PC-3 (cell line): ENCODE measurements at regions not wholly inside any gene's neighbourhood (a gene's known extent, or its start where the extent isn't known, plus 50 kb on each side); places are given as distances from the start of the nearest gene placed in this dataset.

Source experiments
- ATAC-seq: fragments of 200-7000 bp; cut with Tn5 transposase; 2 replicates; pipeline ENCODE4 v1.9.1; 2020; ENCODE audit warnings: mild to moderate bottlenecking, moderate library complexity
- BruUV-seq: library from RNA; stranded (reverse); fragments of 400-500 nt; replicated peaks from 2 replicates; lab custom pipeline; 2021; lab: Mats Ljungman, UMichigan
- CTCF ChIA-PET: fragments of 300-600 bp; sonication (Branson Sonifier 250); formaldehyde crosslinking; loops from one replicate; lab custom pipeline; 2022; ENCODE audit warnings: antibody characterized with exemption; lab: Charles Lee
- POLR2A ChIA-PET: fragments of 300-600 bp; sonication (Branson Sonifier 250); formaldehyde crosslinking; loops from one replicate; lab custom pipeline; 2022; ENCODE audit warnings: antibody characterized with exemption; ENCODE audit not compliant: unreplicated experiment; lab: Charles Lee
- DNase-seq: peaks from one replicate; pipeline ENCODE4 v3.0.0-alpha.2; 2015
- H2AFZ ChIP-seq: fragments of 300-600 bp; sonication (generic); 2 replicates; pipeline ENCODE4 v1.6.0; 2016; ENCODE audit warnings: antibody characterized with exemption, low read length
- H3F3A ChIP-seq: fragments of 300-600 bp; sonication (generic); one replicate; pipeline ENCODE4 v1.6.0; 2017; ENCODE audit warnings: antibody characterized with exemption, low read length, control low read depth, mild to moderate bottlenecking; ENCODE audit not compliant: unreplicated experiment
- H3K27ac ChIP-seq: fragments of 300-600 bp; sonication (generic); 2 replicates; pipeline ENCODE4 v1.5.1; 2016; ENCODE audit warnings: mild to moderate bottlenecking, low read length
- H3K27me3 ChIP-seq: fragments of 300-600 bp; sonication (generic); 2 replicates; pipeline ENCODE4 v1.6.1; 2016; ENCODE audit warnings: low read length, mixed read lengths
- H3K36me3 ChIP-seq: fragments of 300-600 bp; sonication (generic); 2 replicates; pipeline ENCODE4 v1.6.1; 2016; ENCODE audit warnings: low read depth, mixed run types, low read length, mixed read lengths
- H3K4me1 ChIP-seq: fragments of 300-600 bp; sonication (generic); 2 replicates; pipeline ENCODE4 v1.5.1; 2016; ENCODE audit warnings: low read length; ENCODE audit not compliant: insufficient read depth
- H3K4me2 ChIP-seq: fragments of 300-600 bp; sonication (generic); 2 replicates; pipeline ENCODE4 v1.6.0; 2016; ENCODE audit warnings: low read length
- H3K4me3 ChIP-seq: fragments of 300-600 bp; sonication (generic); 2 replicates; pipeline ENCODE4 v1.5.1; 2016; ENCODE audit warnings: mild to moderate bottlenecking, low read length, mixed read lengths
- H3K79me2 ChIP-seq: fragments of 300-600 bp; sonication (generic); 2 replicates; pipeline ENCODE4 v1.6.1; 2017; ENCODE audit warnings: low read length, mixed read lengths
- H3K9ac ChIP-seq: fragments of 300-600 bp; sonication (generic); 2 replicates; pipeline ENCODE4 v1.6.0; 2016; ENCODE audit warnings: mild to moderate bottlenecking, low read length
- H3K9me2 ChIP-seq: fragments of 300-600 bp; sonication (generic); replicated peaks from 2 replicates; pipeline ENCODE4 v1.6.1; 2016; ENCODE audit warnings: mixed run types, low read length, mixed read lengths
- H3K9me3 ChIP-seq: fragments of 300-600 bp; sonication (generic); 2 replicates; pipeline ENCODE4 v1.6.1; 2016; ENCODE audit warnings: low read length, mixed read lengths
- H4K20me1 ChIP-seq: fragments of 300-600 bp; sonication (generic); 2 replicates; pipeline ENCODE4 v1.6.1; 2016; ENCODE audit warnings: low read length, mixed read lengths
- CTCF ChIP-seq: fragments of 300-600 bp; sonication (generic); conservative IDR thresholded peaks from 2 replicates; pipeline ENCODE4 v1.5.1; 2017; ENCODE audit warnings: antibody characterized with exemption, low read depth, mild to moderate bottlenecking, low read length
- EZH2 ChIP-seq: fragments of 300-600 bp; sonication (generic); IDR thresholded peaks from one replicate; pipeline ENCODE4 v1.6.1; 2017; ENCODE audit warnings: antibody characterized with exemption, mild to moderate bottlenecking, low read length; ENCODE audit not compliant: unreplicated experiment
- EZH2phosphoT487 ChIP-seq: fragments of 300-600 bp; sonication (generic); IDR thresholded peaks from 2 replicates; pipeline ENCODE4 v1.6.1; 2018; ENCODE audit warnings: mild to moderate bottlenecking, antibody characterized with exemption, low read length, borderline replicate concordance
- intact Hi-C: fragments of 100-400 bp; cut with micrococcal nuclease; formaldehyde crosslinking; loops from 2 replicates; pipeline ENCODE4 v1.9.0; 2023

GRCh38 chr16:9203956-9204355 is 112.5 kb downstream of the HAPSTR1 start:
- BruUV-seq: no TSS peak
- DNase-seq: no peak
- H3K27ac ChIP-seq: no peak overlapping the region
- no peaks in the 10 kb centered on the region for H3K4me1 ChIP-seq
- no peaks in the 10 kb centered on the region for H3K79me2 ChIP-seq
- no peaks in the 10 kb centered on the region for H3K36me3 ChIP-seq
- no peaks in the 10 kb centered on the region for H3K9me3 ChIP-seq
- POLR2A ChIA-PET: no interaction called here
- no peak for ATAC-seq
- no peaks in the 10 kb centered on the region for H3F3A ChIP-seq
- intact Hi-C loops: no loop called here
- H4K20me1 ChIP-seq: no peaks in the 10 kb centered on the region
- no peak overlapping the region for H2AFZ ChIP-seq
- H3K4me2 ChIP-seq: no peak overlapping the region
- H3K9ac ChIP-seq: no peak overlapping the region
- CTCF ChIA-PET: no interaction called here
- no peaks in the 10 kb centered on the region for H3K9me2 ChIP-seq
- H3K27me3 ChIP-seq: peaks cover 40% of the 10 kb centered on the region
- TF ChIP-seq EZH2: no peak
- TF ChIP-seq EZH2phosphoT487: no peak
- TF ChIP-seq CTCF: no peak
- H3K4me3 ChIP-seq: no peak overlapping the region

GRCh38 chr16:9205661-9206060 is 114.2 kb downstream of the HAPSTR1 start:
- DNase-seq: no peak
- ChIA-PET POLR2A (no interaction called here), CTCF (no interaction called here)
- Histone ChIP-seq H3K9me2 (no peaks in the 10 kb centered on the region), H3K9ac (no peak overlapping the region), H3K27ac (no peak overlapping the region), H3K4me3 (no peak overlapping the region), H3K4me2 (no peak overlapping the region), H3K9me3 (no peaks in the 10 kb centered on the region), H3K4me1 (no peaks in the 10 kb centered on the region), H4K20me1 (no peaks in the 10 kb centered on the region), H3K27me3 (peaks cover 54% of the 10 kb centered on the region), H3K79me2 (no peaks in the 10 kb centered on the region), H2AFZ (no peak overlapping the region), H3F3A (no peaks in the 10 kb centered on the region), H3K36me3 (no peaks in the 10 kb centered on the region)
- intact Hi-C loops: no loop called here
- ATAC-seq: no peak
- TF ChIP-seq CTCF (no peak), EZH2 (no peak), EZH2phosphoT487 (no peak)
- no TSS peak for BruUV-seq

- no peak for TF ChIP-seq EZH2
- TF ChIP-seq EZH2phosphoT487: no peak
- no peak for TF ChIP-seq CTCF
- intact Hi-C loops: no loop called here
- H3K9me3 ChIP-seq: no peaks in the 10 kb centered on the region
- no peaks in the 10 kb centered on the region for H3F3A ChIP-seq
- BruUV-seq: no TSS peak
- H3K9me2 ChIP-seq: no peaks in the 10 kb centered on the region
- H3K4me1 ChIP-seq: no peaks in the 10 kb centered on the region
- no peaks in the 10 kb centered on the region for H4K20me1 ChIP-seq
- H3K27ac ChIP-seq: no peak overlapping the region
- ATAC-seq (no peak), DNase-seq (no peak)
- H3K9ac ChIP-seq: no peak overlapping the region
- H3K4me2 ChIP-seq: no peak overlapping the region
- H3K36me3 ChIP-seq: no peaks in the 10 kb centered on the region
- H2AFZ ChIP-seq: no peak overlapping the region
- H3K4me3 ChIP-seq: no peak overlapping the region
- ChIA-PET CTCF (no interaction called here), POLR2A (no interaction called here)
- no peaks in the 10 kb centered on the region for H3K79me2 ChIP-seq
- peaks cover 54% of the 10 kb centered on the region for H3K27me3 ChIP-seq
Measured at GRCh38 chr16:9206156-9206555, 114.7 kb downstream of the HAPSTR1 start.
